ENCODE measurements at regions not wholly inside any gene's neighbourhood (a gene's known extent, or its start where the extent isn't known, plus 50 kb on each side); places are given as distances from the start of the nearest gene placed in this dataset.

- Histone ChIP-seq H3K4me3 (ENCODE audit: low read depth, low read length) (no peak overlapping the region), H3K9me3 (ENCODE audit: control insufficient read depth, insufficient read depth, low read depth, low read length) (no peaks in the 10 kb centered on the region), H3K36me3 (ENCODE audit: control insufficient read depth, insufficient read depth, low read length) (no peaks in the 10 kb centered on the region), H3K9ac (ENCODE audit: low read length) (no peak overlapping the region), H3K27me3 (ENCODE audit: control insufficient read depth, insufficient read depth, low read length) (no peaks in the 10 kb centered on the region), H3K27ac (ENCODE audit: low read depth, low read length) (no peak overlapping the region), H3K4me1 (ENCODE audit: control insufficient read depth, insufficient read depth, low read length) (peaks cover 49% of the 10 kb centered on the region)
These were observed 89.4 kb upstream of the DUSP5 start for GRCh38 chr10:110408203-110408871.

GRCh38 chr10:110408943-110409342 lies 88.8 kb upstream of the DUSP5 start:
- H3K4me1 ChIP-seq (ENCODE audit: control insufficient read depth, insufficient read depth, low read length), result peaks cover 51% of the 10 kb centered on the region
- H3K36me3 ChIP-seq (ENCODE audit: control insufficient read depth, insufficient read depth, low read length), result no peaks in the 10 kb centered on the region
- H3K9me3 ChIP-seq (ENCODE audit: control insufficient read depth, insufficient read depth, low read depth, low read length), result no peaks in the 10 kb centered on the region
- H3K27me3 ChIP-seq (ENCODE audit: control insufficient read depth, insufficient read depth, low read length), result no peaks in the 10 kb centered on the region
- H3K9ac ChIP-seq (ENCODE audit: low read length), result no peak overlapping the region
- no peak overlapping the region for H3K4me3 ChIP-seq (ENCODE audit: low read depth, low read length)
- H3K27ac ChIP-seq (ENCODE audit: low read depth, low read length), result no peak overlapping the region

GRCh38 chr10:110409488-110409887 lies 88.2 kb upstream of the DUSP5 start:
- no peak overlapping the region for H3K27ac ChIP-seq (ENCODE audit: low read depth, low read length)
- no peaks in the 10 kb centered on the region for H3K36me3 ChIP-seq (ENCODE audit: control insufficient read depth, insufficient read depth, low read length)
- H3K9ac ChIP-seq (ENCODE audit: low read length), result no peak overlapping the region
- no peaks in the 10 kb centered on the region for H3K27me3 ChIP-seq (ENCODE audit: control insufficient read depth, insufficient read depth, low read length)
- H3K9me3 ChIP-seq (ENCODE audit: control insufficient read depth, insufficient read depth, low read depth, low read length), result no peaks in the 10 kb centered on the region
- peaks cover 55% of the 10 kb centered on the region for H3K4me1 ChIP-seq (ENCODE audit: control insufficient read depth, insufficient read depth, low read length)
- H3K4me3 ChIP-seq (ENCODE audit: low read depth, low read length), result no peak overlapping the region

- Histone ChIP-seq H3K4me1 (ENCODE audit: control insufficient read depth, insufficient read depth, low read length) (peaks cover 55% of the 10 kb centered on the region), H3K9me3 (ENCODE audit: control insufficient read depth, insufficient read depth, low read depth, low read length) (no peaks in the 10 kb centered on the region), H3K9ac (ENCODE audit: low read length) (no peak overlapping the region), H3K27me3 (ENCODE audit: control insufficient read depth, insufficient read depth, low read length) (no peaks in the 10 kb centered on the region), H3K36me3 (ENCODE audit: control insufficient read depth, insufficient read depth, low read length) (no peaks in the 10 kb centered on the region), H3K4me3 (ENCODE audit: low read depth, low read length) (no peak overlapping the region), H3K27ac (ENCODE audit: low read depth, low read length) (no peak overlapping the region)
These were observed 87.8 kb upstream of the DUSP5 start for GRCh38 chr10:110409926-110410325.

GRCh38 chr10:110410329-110411046 lies 87.2 kb upstream of the DUSP5 start:
- no peaks in the 10 kb centered on the region for H3K27me3 ChIP-seq (ENCODE audit: control insufficient read depth, insufficient read depth, low read length)
- no peak overlapping the region for H3K4me3 ChIP-seq (ENCODE audit: low read depth, low read length)
- no peak overlapping the region for H3K9ac ChIP-seq (ENCODE audit: low read length)
- H3K9me3 ChIP-seq (ENCODE audit: control insufficient read depth, insufficient read depth, low read depth, low read length), result no peaks in the 10 kb centered on the region
- peaks cover 54% of the 10 kb centered on the region for H3K4me1 ChIP-seq (ENCODE audit: control insufficient read depth, insufficient read depth, low read length)
- no peaks in the 10 kb centered on the region for H3K36me3 ChIP-seq (ENCODE audit: control insufficient read depth, insufficient read depth, low read length)
- no peak overlapping the region for H3K27ac ChIP-seq (ENCODE audit: low read depth, low read length)

- Histone ChIP-seq H3K4me3 (ENCODE audit: low read depth, low read length) (no peak overlapping the region), H3K9me3 (ENCODE audit: control insufficient read depth, insufficient read depth, low read depth, low read length) (no peaks in the 10 kb centered on the region), H3K36me3 (ENCODE audit: control insufficient read depth, insufficient read depth, low read length) (no peaks in the 10 kb centered on the region), H3K4me1 (ENCODE audit: control insufficient read depth, insufficient read depth, low read length) (peaks cover 53% of the 10 kb centered on the region), H3K9ac (ENCODE audit: low read length) (no peak overlapping the region), H3K27me3 (ENCODE audit: control insufficient read depth, insufficient read depth, low read length) (no peaks in the 10 kb centered on the region), H3K27ac (ENCODE audit: low read depth, low read length) (no peak overlapping the region)
These were observed 86.7 kb upstream of the DUSP5 start for GRCh38 chr10:110411047-110411410.

- Histone ChIP-seq H3K27me3 (ENCODE audit: control insufficient read depth, insufficient read depth, low read length) (no peaks in the 10 kb centered on the region), H3K27ac (ENCODE audit: low read depth, low read length) (no peak overlapping the region), H3K36me3 (ENCODE audit: control insufficient read depth, insufficient read depth, low read length) (no peaks in the 10 kb centered on the region), H3K4me3 (ENCODE audit: low read depth, low read length) (no peak overlapping the region), H3K4me1 (ENCODE audit: control insufficient read depth, insufficient read depth, low read length) (peaks cover 41% of the 10 kb centered on the region), H3K9me3 (ENCODE audit: control insufficient read depth, insufficient read depth, low read depth, low read length) (peaks cover 9% of the 10 kb centered on the region; the same call in 1 of the 2 replicates), H3K9ac (ENCODE audit: low read length) (no peak overlapping the region)
These were observed 84.5 kb upstream of the DUSP5 start for GRCh38 chr10:110413049-110413783.

- H3K36me3 ChIP-seq (ENCODE audit: control insufficient read depth, insufficient read depth, low read length), result no peaks in the 10 kb centered on the region
- H3K27ac ChIP-seq (ENCODE audit: low read depth, low read length), result no peak overlapping the region
- peaks cover 33% of the 10 kb centered on the region; the same call in 1 of the 2 replicates for H3K4me1 ChIP-seq (ENCODE audit: control insufficient read depth, insufficient read depth, low read length)
- peaks cover 9% of the 10 kb centered on the region; the same call in 1 of the 2 replicates for H3K9me3 ChIP-seq (ENCODE audit: control insufficient read depth, insufficient read depth, low read depth, low read length)
- H3K27me3 ChIP-seq (ENCODE audit: control insufficient read depth, insufficient read depth, low read length), result no peaks in the 10 kb centered on the region
- H3K4me3 ChIP-seq (ENCODE audit: low read depth, low read length), result no peak overlapping the region
- H3K9ac ChIP-seq (ENCODE audit: low read length), result no peak overlapping the region
These were observed 83.7 kb upstream of the DUSP5 start for GRCh38 chr10:110413903-110414547.

GRCh38 chr10:110414548-110415309 lies 83.0 kb upstream of the DUSP5 start:
- no peaks in the 10 kb centered on the region for H3K36me3 ChIP-seq (ENCODE audit: control insufficient read depth, insufficient read depth, low read length)
- H3K27me3 ChIP-seq (ENCODE audit: control insufficient read depth, insufficient read depth, low read length), result no peaks in the 10 kb centered on the region
- H3K9me3 ChIP-seq (ENCODE audit: control insufficient read depth, insufficient read depth, low read depth, low read length), result peaks cover 9% of the 10 kb centered on the region; the same call in 1 of the 2 replicates
- H3K27ac ChIP-seq (ENCODE audit: low read depth, low read length), result no peak overlapping the region
- peaks cover 27% of the 10 kb centered on the region; the same call in 1 of the 2 replicates for H3K4me1 ChIP-seq (ENCODE audit: control insufficient read depth, insufficient read depth, low read length)
- H3K4me3 ChIP-seq (ENCODE audit: low read depth, low read length), result no peak overlapping the region
- no peak overlapping the region for H3K9ac ChIP-seq (ENCODE audit: low read length)

GRCh38 chr10:110415809-110416208 lies 81.9 kb upstream of the DUSP5 start:
- H3K36me3 ChIP-seq (ENCODE audit: control insufficient read depth, insufficient read depth, low read length), result no peaks in the 10 kb centered on the region
- H3K4me1 ChIP-seq (ENCODE audit: control insufficient read depth, insufficient read depth, low read length), result peaks cover 17% of the 10 kb centered on the region; the same call in 1 of the 2 replicates
- H3K9ac ChIP-seq (ENCODE audit: low read length), result no peak overlapping the region
- peaks cover 9% of the 10 kb centered on the region; the same call in 1 of the 2 replicates for H3K9me3 ChIP-seq (ENCODE audit: control insufficient read depth, insufficient read depth, low read depth, low read length)
- H3K4me3 ChIP-seq (ENCODE audit: low read depth, low read length), result no peak overlapping the region
- no peak overlapping the region for H3K27ac ChIP-seq (ENCODE audit: low read depth, low read length)
- H3K27me3 ChIP-seq (ENCODE audit: control insufficient read depth, insufficient read depth, low read length), result no peaks in the 10 kb centered on the region

All from HUES6 (cell line).